ENCODE measurements at regions not wholly inside any gene's neighbourhood (a gene's known extent, or its start where the extent isn't known, plus 50 kb on each side); places are given as distances from the start of the nearest gene placed in this dataset.

DNA sequence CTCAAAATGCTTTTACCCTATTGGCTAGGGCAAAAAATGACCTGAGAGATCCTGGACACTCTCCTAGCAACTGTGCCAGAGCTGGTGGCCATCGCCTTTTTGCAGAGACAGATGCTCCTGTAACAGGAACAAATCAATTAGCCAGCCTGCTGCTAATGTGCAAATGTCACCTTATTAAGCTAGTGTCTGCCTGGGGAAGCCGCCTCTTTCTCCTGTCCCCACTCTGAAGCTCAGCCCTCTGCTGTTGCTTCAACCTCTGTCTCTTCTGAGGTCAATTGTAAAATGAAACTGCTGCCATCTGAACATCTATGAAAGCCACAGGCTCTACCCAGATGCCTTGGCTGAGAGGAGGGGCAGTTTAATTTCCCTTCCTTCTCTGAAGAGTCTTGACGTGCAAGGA is 85.5 kb upstream of the CACNA1E start:
- Mint-ChIP-seq H3K4me3 (ENCODE audit: unreplicated experiment) (no peak overlapping the region), H3K9me3 (ENCODE audit: unreplicated experiment) (no peaks in the 10 kb centered on the region), H3K27me3 (ENCODE audit: low read depth, unreplicated experiment) (peaks cover 19% of the 10 kb centered on the region), H3K27ac (ENCODE audit: unreplicated experiment) (no peak overlapping the region), H3K36me3 (ENCODE audit: low read depth, unreplicated experiment) (no peaks in the 10 kb centered on the region), H3K4me1 (ENCODE audit: low read depth, unreplicated experiment) (no peaks in the 10 kb centered on the region)
- Histone ChIP-seq H4K20me1 (ENCODE audit: insufficient read depth, low read length) (no peaks in the 10 kb centered on the region), H3K9ac (ENCODE audit: low read length) (no peak overlapping the region), H3K4me3 (ENCODE audit: insufficient read depth, low read depth, low read length) (no peak overlapping the region), H3K79me2 (ENCODE audit: insufficient read depth, low read length) (no peaks in the 10 kb centered on the region), H3K27ac (ENCODE audit: low read depth, low read length) (no peak overlapping the region), H3K4me1 (ENCODE audit: insufficient read depth, low read length) (no peaks in the 10 kb centered on the region), H2AFZ (ENCODE audit: low read depth, low read length) (no peak overlapping the region), H3K9me3 (ENCODE audit: insufficient read depth, low read depth, low read length) (no peaks in the 10 kb centered on the region), H3K36me3 (ENCODE audit: insufficient read depth, low read length) (no peaks in the 10 kb centered on the region), H3K27me3 (ENCODE audit: insufficient read depth, low read length) (no peaks in the 10 kb centered on the region), H3K4me2 (ENCODE audit: low read length) (no peak overlapping the region)
- DNase-seq (ENCODE audit: low read depth): no peak
- TF ChIP-seq, protein P1, sequence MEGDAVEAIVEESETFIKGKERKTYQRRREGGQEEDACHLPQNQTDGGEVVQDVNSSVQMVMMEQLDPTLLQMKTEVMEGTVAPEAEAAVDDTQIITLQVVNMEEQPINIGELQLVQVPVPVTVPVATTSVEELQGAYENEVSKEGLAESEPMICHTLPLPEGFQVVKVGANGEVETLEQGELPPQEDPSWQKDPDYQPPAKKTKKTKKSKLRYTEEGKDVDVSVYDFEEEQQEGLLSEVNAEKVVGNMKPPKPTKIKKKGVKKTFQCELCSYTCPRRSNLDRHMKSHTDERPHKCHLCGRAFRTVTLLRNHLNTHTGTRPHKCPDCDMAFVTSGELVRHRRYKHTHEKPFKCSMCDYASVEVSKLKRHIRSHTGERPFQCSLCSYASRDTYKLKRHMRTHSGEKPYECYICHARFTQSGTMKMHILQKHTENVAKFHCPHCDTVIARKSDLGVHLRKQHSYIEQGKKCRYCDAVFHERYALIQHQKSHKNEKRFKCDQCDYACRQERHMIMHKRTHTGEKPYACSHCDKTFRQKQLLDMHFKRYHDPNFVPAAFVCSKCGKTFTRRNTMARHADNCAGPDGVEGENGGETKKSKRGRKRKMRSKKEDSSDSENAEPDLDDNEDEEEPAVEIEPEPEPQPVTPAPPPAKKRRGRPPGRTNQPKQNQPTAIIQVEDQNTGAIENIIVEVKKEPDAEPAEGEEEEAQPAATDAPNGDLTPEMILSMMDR (IDR thresholded peaks at IDR 0.05; ENCODE audit: insufficient read depth, low read depth, low read length): no peak
- no peak for TF ChIP-seq EZH2 (IDR thresholded peaks at IDR 0.05; ENCODE audit: insufficient read depth, low read length)
- no peak for FAIRE-seq

GRCh38 chr1:181398544-181398943 is 84.8 kb upstream of the CACNA1E start:
- no peak overlapping the region for H3K4me3 ChIP-seq (ENCODE audit: insufficient read depth, low read depth, low read length)
- FAIRE-seq: no peak
- H3K4me1 ChIP-seq (ENCODE audit: insufficient read depth, low read length): no peaks in the 10 kb centered on the region
- H3K27me3 Mint-ChIP-seq (ENCODE audit: low read depth, unreplicated experiment): peaks cover 19% of the 10 kb centered on the region
- DNase-seq (ENCODE audit: low read depth): no peak
- H3K4me3 Mint-ChIP-seq (ENCODE audit: unreplicated experiment): no peak overlapping the region
- no peak overlapping the region for H3K9ac ChIP-seq (ENCODE audit: low read length)
- no peak overlapping the region for H2AFZ ChIP-seq (ENCODE audit: low read depth, low read length)
- no peaks in the 10 kb centered on the region for H3K79me2 ChIP-seq (ENCODE audit: insufficient read depth, low read length)
- no peak overlapping the region for H3K4me2 ChIP-seq (ENCODE audit: low read length)
- TF ChIP-seq EZH2 (IDR thresholded peaks at IDR 0.05; ENCODE audit: insufficient read depth, low read length): no peak
- TF ChIP-seq, protein P1 (IDR thresholded peaks at IDR 0.05; ENCODE audit: insufficient read depth, low read depth, low read length): no peak
- H3K36me3 Mint-ChIP-seq (ENCODE audit: low read depth, unreplicated experiment): no peaks in the 10 kb centered on the region
- no peaks in the 10 kb centered on the region for H4K20me1 ChIP-seq (ENCODE audit: insufficient read depth, low read length)
- H3K27me3 ChIP-seq (ENCODE audit: insufficient read depth, low read length): no peaks in the 10 kb centered on the region
- H3K9me3 Mint-ChIP-seq (ENCODE audit: unreplicated experiment): no peaks in the 10 kb centered on the region
- H3K27ac ChIP-seq (ENCODE audit: low read depth, low read length): no peak overlapping the region
- no peaks in the 10 kb centered on the region for H3K4me1 Mint-ChIP-seq (ENCODE audit: low read depth, unreplicated experiment)
- no peaks in the 10 kb centered on the region for H3K9me3 ChIP-seq (ENCODE audit: insufficient read depth, low read depth, low read length)
- H3K27ac Mint-ChIP-seq (ENCODE audit: unreplicated experiment): no peak overlapping the region
- H3K36me3 ChIP-seq (ENCODE audit: insufficient read depth, low read length): no peaks in the 10 kb centered on the region

- H3K9me3 Mint-ChIP-seq (ENCODE audit: unreplicated experiment): peaks cover 9% of the 10 kb centered on the region
- H3K4me3 ChIP-seq (ENCODE audit: insufficient read depth, low read depth, low read length): no peak overlapping the region
- no peak overlapping the region for H3K4me2 ChIP-seq (ENCODE audit: low read length)
- H3K9ac ChIP-seq (ENCODE audit: low read length): no peak overlapping the region
- H3K4me1 Mint-ChIP-seq (ENCODE audit: low read depth, unreplicated experiment): no peaks in the 10 kb centered on the region
- H3K27ac Mint-ChIP-seq (ENCODE audit: unreplicated experiment): no peak overlapping the region
- H3K27me3 ChIP-seq (ENCODE audit: insufficient read depth, low read length): no peaks in the 10 kb centered on the region
- H3K4me1 ChIP-seq (ENCODE audit: insufficient read depth, low read length): no peaks in the 10 kb centered on the region
- H3K79me2 ChIP-seq (ENCODE audit: insufficient read depth, low read length): no peaks in the 10 kb centered on the region
- no peak overlapping the region for H2AFZ ChIP-seq (ENCODE audit: low read depth, low read length)
- FAIRE-seq (no peak), DNase-seq (ENCODE audit: low read depth) (no peak)
- H3K27ac ChIP-seq (ENCODE audit: low read depth, low read length): no peak overlapping the region
- no peaks in the 10 kb centered on the region for H3K9me3 ChIP-seq (ENCODE audit: insufficient read depth, low read depth, low read length)
- H3K4me3 Mint-ChIP-seq (ENCODE audit: unreplicated experiment): no peak overlapping the region
- TF ChIP-seq, protein P1 (IDR thresholded peaks at IDR 0.05; ENCODE audit: insufficient read depth, low read depth, low read length): no peak
- TF ChIP-seq EZH2 (IDR thresholded peaks at IDR 0.05; ENCODE audit: insufficient read depth, low read length): no peak
- no peaks in the 10 kb centered on the region for H3K36me3 ChIP-seq (ENCODE audit: insufficient read depth, low read length)
- no peaks in the 10 kb centered on the region for H3K36me3 Mint-ChIP-seq (ENCODE audit: low read depth, unreplicated experiment)
- no peaks in the 10 kb centered on the region for H4K20me1 ChIP-seq (ENCODE audit: insufficient read depth, low read length)
- peaks cover 10% of the 10 kb centered on the region for H3K27me3 Mint-ChIP-seq (ENCODE audit: low read depth, unreplicated experiment)
Observed at GRCh38 chr1:181405584-181405983, 77.7 kb upstream of the CACNA1E start.
